GM19372 (cell line): ENCODE measurements at regions not wholly inside any gene's neighbourhood (a gene's known extent, or its start where the extent isn't known, plus 50 kb on each side); places are given as distances from the start of the nearest gene placed in this dataset.

Experiments used
- ATAC-seq: cut with Tn5 transposase; IDR thresholded peaks from one replicate; pipeline ENCODE4 v1.9.1; 2021; ENCODE audit warnings: mild to moderate bottlenecking, low read depth, moderate library complexity; ENCODE audit not compliant: unreplicated experiment

GRCh38 chr13:21757763-21758162, 86.9 kb downstream of the FGF9 start:
- ATAC-seq: no peak

- no peak for ATAC-seq
Measured at GRCh38 chr13:21758441-21758840, 87.6 kb downstream of the FGF9 start.

- no peak for ATAC-seq
Measured at GRCh38 chr13:21759463-21759862, 88.6 kb downstream of the FGF9 start.

- ATAC-seq: no peak
Measured at GRCh38 chr13:21759911-21760310, 89.0 kb downstream of the FGF9 start.

GRCh38 chr13:21761770-21762169, 90.9 kb downstream of the FGF9 start:
- no peak for ATAC-seq

GRCh38 chr13:21762512-21762911, 91.6 kb downstream of the FGF9 start:
- ATAC-seq: no peak

- ATAC-seq: no peak
Measured at GRCh38 chr13:21767032-21767431, 96.2 kb downstream of the FGF9 start.

- ATAC-seq: no peak
Measured at GRCh38 chr13:21771075-21771474, 100.2 kb downstream of the FGF9 start.

- no peak for ATAC-seq
Measured at GRCh38 chr13:21777166-21777565, 106.3 kb downstream of the FGF9 start.

GRCh38 chr13:21777813-21778212, 106.9 kb downstream of the FGF9 start:
- ATAC-seq: no peak

- ATAC-seq: no peak
Measured at GRCh38 chr13:21782736-21783135, 111.9 kb downstream of the FGF9 start.

- no peak for ATAC-seq
Measured at GRCh38 chr13:21785990-21786389, 115.1 kb downstream of the FGF9 start.

- no peak for ATAC-seq
Measured at GRCh38 chr13:21796066-21796465, 125.2 kb downstream of the FGF9 start.

- no peak for ATAC-seq
Measured at GRCh38 chr13:21796775-21797514, 126.1 kb downstream of the FGF9 start.

- ATAC-seq: no peak
Measured at GRCh38 chr13:21797736-21798135, 126.9 kb downstream of the FGF9 start.

GRCh38 chr13:21798181-21798580, 127.3 kb downstream of the FGF9 start:
- ATAC-seq: no peak

GRCh38 chr13:21799671-21800070, 128.8 kb downstream of the FGF9 start:
- ATAC-seq: no peak

GRCh38 chr13:21800837-21801616, 130.2 kb downstream of the FGF9 start:
- no peak for ATAC-seq

GRCh38 chr13:21805733-21806132, 134.9 kb downstream of the FGF9 start:
- ATAC-seq: no peak

- ATAC-seq: no peak
Measured at GRCh38 chr13:21812192-21812626, 141.3 kb downstream of the FGF9 start.

- no peak for ATAC-seq
Measured at GRCh38 chr13:21813110-21813509, 142.2 kb downstream of the FGF9 start.

GRCh38 chr13:21813844-21814243, 143.0 kb downstream of the FGF9 start:
- ATAC-seq: no peak
